ENCODE measurements at regions not wholly inside any gene's neighbourhood (a gene's known extent, or its start where the extent isn't known, plus 50 kb on each side); places are given as distances from the start of the nearest gene placed in this dataset.

- Histone ChIP-seq H3K27ac (no peak overlapping the region), H3K4me3 (no peak overlapping the region)
- TF ChIP-seq CTCF (IDR thresholded peaks at IDR 0.05): no peak
- DNase-seq (ENCODE audit: low spot score): no peak
Measured at GRCh38 chr18:56185126-56185525, 453.3 kb downstream of the TXNL1 start.

- no peak overlapping the region for H3K27ac ChIP-seq
Measured at GRCh38 chr18:56176751-56177150, 461.6 kb downstream of the TXNL1 start.

GRCh38 chr18:56175330-56176001 lies 462.9 kb downstream of the TXNL1 start:
- no peak overlapping the region for H3K4me3 ChIP-seq
- no peak overlapping the region for H3K27ac ChIP-seq
- no peak for TF ChIP-seq CTCF (IDR thresholded peaks at IDR 0.05)

More at GRCh38 chr18:56176751-56177150, 461.6 kb downstream of the TXNL1 start:
- no peak for TF ChIP-seq CTCF (IDR thresholded peaks at IDR 0.05)
- no peak for DNase-seq (ENCODE audit: low spot score)
- no peak overlapping the region for H3K4me3 ChIP-seq

GRCh38 chr18:56173542-56174220 lies 464.7 kb downstream of the TXNL1 start:
- no peak for TF ChIP-seq CTCF (IDR thresholded peaks at IDR 0.05)
- H3K27ac ChIP-seq: no peak overlapping the region

More at GRCh38 chr18:56175330-56176001, 462.9 kb downstream of the TXNL1 start:
- DNase-seq (ENCODE audit: low spot score): no peak

GRCh38 chr18:56172527-56172926 lies 465.9 kb downstream of the TXNL1 start:
- no peak overlapping the region for H3K27ac ChIP-seq
- TF ChIP-seq CTCF (IDR thresholded peaks at IDR 0.05): no peak
- no peak for DNase-seq (ENCODE audit: low spot score)
- H3K4me3 ChIP-seq: no peak overlapping the region

More at GRCh38 chr18:56173542-56174220, 464.7 kb downstream of the TXNL1 start:
- H3K4me3 ChIP-seq: no peak overlapping the region
- DNase-seq (ENCODE audit: low spot score): no peak

- Histone ChIP-seq H3K27ac (no peak overlapping the region), H3K4me3 (no peak overlapping the region)
- no peak for TF ChIP-seq CTCF (IDR thresholded peaks at IDR 0.05)
- DNase-seq (ENCODE audit: low spot score): no peak
Measured at GRCh38 chr18:56171848-56172247, 466.5 kb downstream of the TXNL1 start.
